Adipocyte (in vitro differentiated cells): ENCODE measurements at regions not wholly inside any gene's neighbourhood (a gene's known extent, or its start where the extent isn't known, plus 50 kb on each side); places are given as distances from the start of the nearest gene placed in this dataset.

Experiments used
- DNase-seq: peaks from one replicate; pipeline ENCODE4 v3.0.0-alpha.2; 2015; ENCODE audit warnings: low read depth
- H3K27me3 ChIP-seq: replicated peaks from 2 replicates; pipeline ENCODE4 v1.7.0; 2013; ENCODE audit warnings: mild to moderate bottlenecking, low read length, moderate library complexity; ENCODE audit not compliant: control insufficient read depth, insufficient read depth
- H3K36me3 ChIP-seq: 2 replicates; pipeline ENCODE4 v1.7.0; 2013; ENCODE audit warnings: low read length, mild to moderate bottlenecking, moderate library complexity; ENCODE audit not compliant: control insufficient read depth, insufficient read depth, severe bottlenecking
- H3K4me1 ChIP-seq: 2 replicates; pipeline ENCODE4 v1.7.0; 2013; ENCODE audit warnings: mild to moderate bottlenecking, low read length, moderate library complexity; ENCODE audit not compliant: control insufficient read depth, insufficient read depth
- H3K4me3 ChIP-seq: 2 replicates; pipeline ENCODE4 v1.7.0; 2013; ENCODE audit warnings: mild to moderate bottlenecking, low read length, moderate library complexity
- H3K9ac ChIP-seq: 2 replicates; pipeline ENCODE4 v1.7.0; 2013; ENCODE audit warnings: mild to moderate bottlenecking, low read length, moderate library complexity
- H3K9me3 ChIP-seq: 2 replicates; pipeline ENCODE4 v1.7.0; 2013; ENCODE audit warnings: mild to moderate bottlenecking, low read length, moderate library complexity; ENCODE audit not compliant: control insufficient read depth

- no peak overlapping the region for H3K4me3 ChIP-seq
- H3K4me1 ChIP-seq: no peaks in the 10 kb centered on the region
- H3K9ac ChIP-seq: no peak overlapping the region
- DNase-seq: no peak
- no peaks in the 10 kb centered on the region for H3K36me3 ChIP-seq
- peaks cover 6% of the 10 kb centered on the region for H3K9me3 ChIP-seq
- H3K27me3 ChIP-seq: no peaks in the 10 kb centered on the region
Observed at GRCh38 chr3:147030274-147030673, 376.1 kb downstream of the ZIC4 start.

GRCh38 chr3:147015334-147015733 lies 391.0 kb downstream of the ZIC4 start:
- no peak for DNase-seq
- Histone ChIP-seq H3K9me3 (no peaks in the 10 kb centered on the region), H3K4me3 (no peak overlapping the region), H3K4me1 (no peaks in the 10 kb centered on the region), H3K36me3 (no peaks in the 10 kb centered on the region), H3K27me3 (no peaks in the 10 kb centered on the region), H3K9ac (no peak overlapping the region)

- no peaks in the 10 kb centered on the region for H3K36me3 ChIP-seq
- H3K27me3 ChIP-seq: no peaks in the 10 kb centered on the region
- H3K4me1 ChIP-seq: no peaks in the 10 kb centered on the region
- no peaks in the 10 kb centered on the region for H3K9me3 ChIP-seq
- DNase-seq: peak; percentile 9
- no peak overlapping the region for H3K4me3 ChIP-seq
- H3K9ac ChIP-seq: no peak overlapping the region
Observed at GRCh38 chr3:147008886-147009285, 397.5 kb downstream of the ZIC4 start.

- Histone ChIP-seq H3K36me3 (no peaks in the 10 kb centered on the region), H3K27me3 (no peaks in the 10 kb centered on the region), H3K9ac (no peak overlapping the region)
Observed at GRCh38 chr3:147008458-147008857, 397.9 kb downstream of the ZIC4 start.

GRCh38 chr3:147007736-147008245 lies 398.6 kb downstream of the ZIC4 start:
- Histone ChIP-seq H3K9me3 (no peaks in the 10 kb centered on the region), H3K9ac (no peak overlapping the region), H3K27me3 (no peaks in the 10 kb centered on the region), H3K4me1 (no peaks in the 10 kb centered on the region), H3K36me3 (no peaks in the 10 kb centered on the region), H3K4me3 (no peak overlapping the region)
- DNase-seq: no peak

More at GRCh38 chr3:147008458-147008857, 397.9 kb downstream of the ZIC4 start:
- DNase-seq: no peak
- Histone ChIP-seq H3K4me3 (no peak overlapping the region), H3K4me1 (no peaks in the 10 kb centered on the region), H3K9me3 (no peaks in the 10 kb centered on the region)

GRCh38 chr3:147002721-147003120 lies 397.6 kb upstream of the PLSCR5 start:
- H3K9me3 ChIP-seq: no peaks in the 10 kb centered on the region
- no peaks in the 10 kb centered on the region for H3K36me3 ChIP-seq
- no peak overlapping the region for H3K9ac ChIP-seq
- no peaks in the 10 kb centered on the region for H3K27me3 ChIP-seq
- H3K4me3 ChIP-seq: no peak overlapping the region
- H3K4me1 ChIP-seq: no peaks in the 10 kb centered on the region
- DNase-seq: no peak

- Histone ChIP-seq H3K36me3 (no peaks in the 10 kb centered on the region), H3K27me3 (no peaks in the 10 kb centered on the region), H3K4me3 (no peak overlapping the region), H3K9me3 (no peaks in the 10 kb centered on the region), H3K4me1 (no peaks in the 10 kb centered on the region), H3K9ac (no peak overlapping the region)
- DNase-seq: no peak
Observed at GRCh38 chr3:147000274-147000673, 395.1 kb upstream of the PLSCR5 start.

- Histone ChIP-seq H3K4me3 (no peak overlapping the region), H3K4me1 (no peaks in the 10 kb centered on the region), H3K36me3 (no peaks in the 10 kb centered on the region), H3K27me3 (no peaks in the 10 kb centered on the region), H3K9ac (no peak overlapping the region), H3K9me3 (no peaks in the 10 kb centered on the region)
- DNase-seq: no peak
Observed at GRCh38 chr3:146991907-146992306, 386.8 kb upstream of the PLSCR5 start.

GRCh38 chr3:146975476-146975875 lies 370.3 kb upstream of the PLSCR5 start:
- DNase-seq: no peak
- Histone ChIP-seq H3K9me3 (no peaks in the 10 kb centered on the region), H3K4me3 (no peak overlapping the region), H3K4me1 (peaks cover 17% of the 10 kb centered on the region), H3K27me3 (no peaks in the 10 kb centered on the region), H3K36me3 (no peaks in the 10 kb centered on the region), H3K9ac (no peak overlapping the region)

GRCh38 chr3:146975032-146975431 lies 369.9 kb upstream of the PLSCR5 start:
- Histone ChIP-seq H3K27me3 (no peaks in the 10 kb centered on the region), H3K36me3 (no peaks in the 10 kb centered on the region), H3K9me3 (no peaks in the 10 kb centered on the region), H3K4me1 (peaks cover 22% of the 10 kb centered on the region), H3K9ac (no peak overlapping the region), H3K4me3 (no peak overlapping the region)
- DNase-seq: no peak

GRCh38 chr3:146974001-146974400 lies 368.9 kb upstream of the PLSCR5 start:
- DNase-seq: no peak
- Histone ChIP-seq H3K27me3 (no peaks in the 10 kb centered on the region), H3K36me3 (no peaks in the 10 kb centered on the region), H3K4me3 (no peak overlapping the region), H3K9ac (no peak overlapping the region), H3K4me1 (peaks cover 32% of the 10 kb centered on the region), H3K9me3 (no peaks in the 10 kb centered on the region)

- H3K9me3 ChIP-seq: no peaks in the 10 kb centered on the region
- DNase-seq: peak; percentile 65
- peaks cover 45% of the 10 kb centered on the region for H3K4me1 ChIP-seq
- no peaks in the 10 kb centered on the region for H3K36me3 ChIP-seq
- no peak overlapping the region for H3K9ac ChIP-seq
- H3K27me3 ChIP-seq: no peaks in the 10 kb centered on the region
- no peak overlapping the region for H3K4me3 ChIP-seq
Observed at GRCh38 chr3:146972726-146973125, 367.6 kb upstream of the PLSCR5 start.
